ENCODE measurements at regions not wholly inside any gene's neighbourhood (a gene's known extent, or its start where the extent isn't known, plus 50 kb on each side); places are given as distances from the start of the nearest gene placed in this dataset.

DNA sequence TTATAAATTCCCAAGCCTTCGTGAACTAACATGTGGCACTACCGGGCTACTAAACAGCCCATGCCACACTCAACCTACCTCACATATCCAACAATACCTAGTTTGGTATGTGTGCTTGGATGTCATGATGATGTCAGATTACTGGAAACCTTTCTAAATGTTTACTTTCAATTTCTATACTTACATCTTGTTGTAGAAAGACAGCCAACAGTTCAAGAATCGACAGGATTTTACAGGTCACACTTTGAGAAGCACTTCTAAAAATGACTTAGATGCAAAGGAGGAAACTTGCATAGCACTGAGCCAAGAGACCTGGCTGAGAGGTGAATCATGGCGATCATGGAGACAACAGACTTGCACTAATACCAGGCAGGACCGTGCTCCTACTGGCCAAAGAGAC is 209.9 kb downstream of the COL4A1 start:
- no peak overlapping the region for H3K4me3 ChIP-seq (ENCODE audit: low read length)
- DNase-seq (ENCODE audit: low read depth): peak; percentile 65
- TF ChIP-seq, protein P1, sequence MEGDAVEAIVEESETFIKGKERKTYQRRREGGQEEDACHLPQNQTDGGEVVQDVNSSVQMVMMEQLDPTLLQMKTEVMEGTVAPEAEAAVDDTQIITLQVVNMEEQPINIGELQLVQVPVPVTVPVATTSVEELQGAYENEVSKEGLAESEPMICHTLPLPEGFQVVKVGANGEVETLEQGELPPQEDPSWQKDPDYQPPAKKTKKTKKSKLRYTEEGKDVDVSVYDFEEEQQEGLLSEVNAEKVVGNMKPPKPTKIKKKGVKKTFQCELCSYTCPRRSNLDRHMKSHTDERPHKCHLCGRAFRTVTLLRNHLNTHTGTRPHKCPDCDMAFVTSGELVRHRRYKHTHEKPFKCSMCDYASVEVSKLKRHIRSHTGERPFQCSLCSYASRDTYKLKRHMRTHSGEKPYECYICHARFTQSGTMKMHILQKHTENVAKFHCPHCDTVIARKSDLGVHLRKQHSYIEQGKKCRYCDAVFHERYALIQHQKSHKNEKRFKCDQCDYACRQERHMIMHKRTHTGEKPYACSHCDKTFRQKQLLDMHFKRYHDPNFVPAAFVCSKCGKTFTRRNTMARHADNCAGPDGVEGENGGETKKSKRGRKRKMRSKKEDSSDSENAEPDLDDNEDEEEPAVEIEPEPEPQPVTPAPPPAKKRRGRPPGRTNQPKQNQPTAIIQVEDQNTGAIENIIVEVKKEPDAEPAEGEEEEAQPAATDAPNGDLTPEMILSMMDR (IDR thresholded peaks at IDR 0.05; ENCODE audit: insufficient read depth, low read depth, low read length, missing control alignments): no peak

DNA sequence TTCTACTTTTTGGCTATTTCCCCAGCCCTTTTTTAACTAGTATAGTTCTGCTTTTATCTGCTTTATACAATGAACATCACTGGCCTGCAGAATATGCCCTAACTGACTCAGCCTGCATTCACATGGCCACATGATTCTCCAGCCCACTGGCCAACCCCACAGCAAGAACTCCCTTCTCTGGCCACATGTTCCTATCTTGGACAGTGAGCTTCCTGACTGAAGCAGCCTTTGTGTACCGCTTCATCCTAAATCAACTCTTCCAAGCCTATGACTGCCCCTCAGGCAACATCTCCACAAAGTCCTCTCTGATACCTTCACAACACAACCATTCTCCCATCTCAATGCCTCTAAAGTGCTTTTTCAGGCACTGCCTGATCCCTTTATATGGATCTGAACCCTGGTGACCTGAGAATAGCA is 214.1 kb downstream of the COL4A1 start:
- TF ChIP-seq, protein P1 (IDR thresholded peaks at IDR 0.05; ENCODE audit: insufficient read depth, low read depth, low read length, missing control alignments): no peak
- DNase-seq (ENCODE audit: low read depth): no peak
- H3K4me3 ChIP-seq (ENCODE audit: low read length): no peak overlapping the region

DNA sequence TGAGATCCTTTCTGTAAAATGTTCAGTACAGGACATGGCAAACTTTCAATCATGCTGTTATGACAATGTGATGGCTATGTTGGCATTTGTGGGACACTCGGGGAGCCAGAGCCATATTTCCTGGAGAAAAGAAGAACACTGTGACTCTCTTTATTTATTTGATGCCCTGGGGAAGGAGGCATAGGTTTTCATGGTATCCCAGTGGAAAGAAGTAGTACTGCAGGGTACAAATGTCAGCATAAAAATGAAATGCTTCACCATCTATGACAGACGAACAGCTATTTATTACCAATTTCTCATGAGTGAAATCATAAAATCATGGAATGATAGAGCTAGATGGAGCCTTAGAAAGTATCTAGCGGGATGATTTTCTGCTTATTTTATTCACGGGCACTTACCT is 217.1 kb downstream of the COL4A1 start:
- DNase-seq (ENCODE audit: low read depth): no peak
- H3K4me3 ChIP-seq (ENCODE audit: low read length): no peak overlapping the region
- TF ChIP-seq, protein P1 (IDR thresholded peaks at IDR 0.05; ENCODE audit: insufficient read depth, low read depth, low read length, missing control alignments): peak; percentile 36

DNA sequence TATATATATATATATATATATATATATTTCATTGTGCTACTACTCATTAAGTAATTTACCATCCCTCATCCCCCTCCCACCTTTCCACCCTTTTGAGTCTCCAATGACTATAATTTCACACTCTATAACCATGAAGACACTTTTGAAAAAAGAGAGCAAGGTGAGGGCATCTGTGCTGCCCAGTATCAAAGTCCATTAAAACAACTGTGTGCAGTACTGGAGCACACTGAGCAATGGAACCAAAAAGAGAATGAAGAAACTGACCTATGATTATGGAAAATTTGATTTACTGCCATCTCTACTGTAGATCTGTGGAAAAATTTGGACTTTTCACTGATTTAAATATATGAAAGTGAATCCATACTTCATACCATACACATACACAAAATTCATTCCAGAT is 217.9 kb downstream of the COL4A1 start:
- TF ChIP-seq, protein P1 (IDR thresholded peaks at IDR 0.05; ENCODE audit: insufficient read depth, low read depth, low read length, missing control alignments): no peak
- no peak for DNase-seq (ENCODE audit: low read depth)

DNA sequence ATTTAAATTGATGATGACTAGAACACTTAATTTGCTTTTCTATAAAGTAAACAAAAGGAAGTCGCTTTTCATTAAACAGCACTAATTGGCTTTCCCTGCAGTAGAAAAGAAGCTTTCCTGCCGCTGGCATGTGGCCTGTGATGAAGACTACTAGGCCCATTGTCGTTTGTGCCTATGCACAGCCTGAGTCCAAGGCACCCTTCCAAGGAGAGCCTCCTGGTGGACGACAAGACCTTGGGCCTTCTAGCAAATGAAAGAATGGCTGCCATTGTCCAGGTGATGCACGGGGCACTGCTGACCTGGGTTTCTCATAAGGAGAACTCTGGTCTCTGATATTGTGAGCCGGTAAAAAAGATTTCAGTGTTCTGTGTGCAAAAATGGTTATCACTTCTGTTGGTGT is 233.0 kb downstream of the COL4A1 start:
- no peak for DNase-seq (ENCODE audit: low read depth)
- TF ChIP-seq, protein P1 (IDR thresholded peaks at IDR 0.05; ENCODE audit: insufficient read depth, low read depth, low read length, missing control alignments): no peak
- no peak overlapping the region for H3K4me3 ChIP-seq (ENCODE audit: low read length)

More for the DNA sequence above, 217.9 kb downstream of the COL4A1 start:
- H3K4me3 ChIP-seq (ENCODE audit: low read length): no peak overlapping the region

DNA sequence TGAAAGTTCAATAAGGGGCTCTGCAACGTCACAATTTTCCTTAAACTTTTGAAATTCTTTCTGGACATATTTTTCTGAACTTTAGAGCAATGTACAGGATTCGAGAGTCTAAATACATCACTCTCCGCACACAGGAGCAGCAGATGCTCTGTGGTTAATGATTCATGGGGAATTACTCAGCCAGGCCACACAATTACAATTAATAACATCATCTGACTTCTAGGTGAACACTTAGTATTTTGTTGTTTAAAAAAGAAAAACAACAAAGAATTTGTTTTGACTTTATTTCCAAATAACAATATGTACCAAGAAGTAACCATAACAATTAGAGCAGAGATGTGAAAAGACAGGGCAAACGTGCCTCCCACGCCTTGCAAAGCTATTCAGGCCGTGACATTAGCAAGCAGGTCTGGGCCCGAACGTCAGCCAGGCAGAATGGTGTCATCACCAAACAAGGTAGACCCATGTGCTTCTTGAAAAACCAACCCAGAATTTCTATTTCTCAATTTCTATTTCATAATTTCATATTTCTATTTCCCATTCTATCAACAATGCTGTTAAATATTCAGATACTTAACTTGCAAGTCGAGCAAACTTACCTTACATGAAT is 236.3 kb downstream of the COL4A1 start:
- H3K4me3 ChIP-seq (ENCODE audit: low read length): no peak overlapping the region
- TF ChIP-seq, protein P1 (IDR thresholded peaks at IDR 0.05; ENCODE audit: insufficient read depth, low read depth, low read length, missing control alignments): no peak
- DNase-seq (ENCODE audit: low read depth): peak; percentile 93

DNA sequence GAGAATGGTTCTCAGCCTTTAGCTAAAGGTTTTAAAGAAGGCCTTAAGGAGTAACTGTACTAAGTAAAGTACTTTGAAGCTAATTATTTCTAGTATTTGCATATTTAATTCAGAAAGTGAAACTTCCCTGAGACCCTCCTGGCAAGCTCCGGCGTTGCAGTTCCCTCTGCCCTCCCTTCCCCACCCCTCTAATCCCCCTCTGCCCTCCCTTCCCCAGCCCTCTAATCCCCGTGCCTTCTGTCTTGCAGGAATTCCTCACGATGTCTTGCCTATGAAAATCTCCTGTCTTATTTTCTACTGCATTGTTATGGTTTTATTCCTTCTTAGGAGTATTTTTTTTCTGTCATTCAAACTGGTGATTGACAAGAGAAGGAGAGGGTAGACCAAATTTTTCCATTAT is 236.9 kb downstream of the COL4A1 start:
- DNase-seq (ENCODE audit: low read depth): no peak
- H3K4me3 ChIP-seq (ENCODE audit: low read length): no peak overlapping the region
- TF ChIP-seq, protein P1 (IDR thresholded peaks at IDR 0.05; ENCODE audit: insufficient read depth, low read depth, low read length, missing control alignments): no peak
